ENCODE measurements at regions not wholly inside any gene's neighbourhood (a gene's known extent, or its start where the extent isn't known, plus 50 kb on each side); places are given as distances from the start of the nearest gene placed in this dataset.

DNA sequence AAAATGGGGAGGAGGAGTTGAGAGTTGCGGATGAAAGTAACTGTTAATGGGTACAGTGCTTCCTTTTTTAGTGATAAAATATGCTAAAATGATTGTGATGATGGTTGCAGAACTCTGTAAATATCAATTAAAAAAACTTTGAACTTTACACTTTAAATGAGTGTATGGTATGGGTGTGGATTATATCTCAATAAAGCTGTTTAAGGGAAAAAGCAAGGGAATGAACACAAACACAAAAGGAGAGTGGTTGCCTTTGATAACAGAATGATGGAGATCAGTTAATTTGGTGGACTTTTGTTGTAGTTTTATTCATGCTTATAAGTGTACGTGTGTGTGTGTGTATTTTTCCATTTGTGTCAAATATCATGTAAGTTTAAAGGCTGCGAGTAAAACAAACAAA is 186.1 kb downstream of the ZNF608 start:
- no peaks in the 10 kb centered on the region for H3K27me3 ChIP-seq (ENCODE audit: control insufficient read depth, insufficient read depth, low read length)
- no peak for DNase-seq (ENCODE audit: low read depth)
- no peaks in the 10 kb centered on the region for H3K36me3 ChIP-seq (ENCODE audit: control insufficient read depth, insufficient read depth, low read length)
- no peak overlapping the region for H3K4me3 ChIP-seq (ENCODE audit: low read depth, low read length)
- TF ChIP-seq, protein P1, sequence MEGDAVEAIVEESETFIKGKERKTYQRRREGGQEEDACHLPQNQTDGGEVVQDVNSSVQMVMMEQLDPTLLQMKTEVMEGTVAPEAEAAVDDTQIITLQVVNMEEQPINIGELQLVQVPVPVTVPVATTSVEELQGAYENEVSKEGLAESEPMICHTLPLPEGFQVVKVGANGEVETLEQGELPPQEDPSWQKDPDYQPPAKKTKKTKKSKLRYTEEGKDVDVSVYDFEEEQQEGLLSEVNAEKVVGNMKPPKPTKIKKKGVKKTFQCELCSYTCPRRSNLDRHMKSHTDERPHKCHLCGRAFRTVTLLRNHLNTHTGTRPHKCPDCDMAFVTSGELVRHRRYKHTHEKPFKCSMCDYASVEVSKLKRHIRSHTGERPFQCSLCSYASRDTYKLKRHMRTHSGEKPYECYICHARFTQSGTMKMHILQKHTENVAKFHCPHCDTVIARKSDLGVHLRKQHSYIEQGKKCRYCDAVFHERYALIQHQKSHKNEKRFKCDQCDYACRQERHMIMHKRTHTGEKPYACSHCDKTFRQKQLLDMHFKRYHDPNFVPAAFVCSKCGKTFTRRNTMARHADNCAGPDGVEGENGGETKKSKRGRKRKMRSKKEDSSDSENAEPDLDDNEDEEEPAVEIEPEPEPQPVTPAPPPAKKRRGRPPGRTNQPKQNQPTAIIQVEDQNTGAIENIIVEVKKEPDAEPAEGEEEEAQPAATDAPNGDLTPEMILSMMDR (IDR thresholded peaks at IDR 0.05; ENCODE audit: insufficient read depth, low read depth, low read length), result no peak
- CTCF ChIA-PET, result interaction anchor here (0.6 to 1.7 kb wide), 2 partner anchors 15 to 460 kb away, joined by 4 read pairs; no protein-coding TSS in a partner anchor
- POLR2A ChIA-PET, result no interaction called here

DNA sequence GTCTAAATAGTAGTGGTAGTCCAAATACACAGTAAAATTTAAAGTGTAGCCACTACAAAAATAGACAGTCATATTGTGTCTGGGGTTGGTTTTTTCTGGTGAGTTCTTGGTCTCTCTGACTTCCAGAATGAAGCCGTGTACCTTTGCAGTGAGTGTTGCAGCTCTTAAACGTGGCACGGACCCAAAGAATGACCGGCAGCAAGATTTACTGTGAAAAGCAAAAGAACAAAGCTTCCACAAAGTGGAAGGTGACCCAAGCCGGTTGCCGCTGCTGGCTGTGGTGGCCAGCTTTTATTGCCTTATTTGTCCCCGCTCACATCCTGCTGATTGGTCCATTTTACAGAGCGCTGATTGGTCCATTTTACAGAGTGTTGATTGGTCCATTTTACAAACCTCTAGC is 188.7 kb downstream of the ZNF608 start:
- POLR2A ChIA-PET, result no interaction called here

DNA sequence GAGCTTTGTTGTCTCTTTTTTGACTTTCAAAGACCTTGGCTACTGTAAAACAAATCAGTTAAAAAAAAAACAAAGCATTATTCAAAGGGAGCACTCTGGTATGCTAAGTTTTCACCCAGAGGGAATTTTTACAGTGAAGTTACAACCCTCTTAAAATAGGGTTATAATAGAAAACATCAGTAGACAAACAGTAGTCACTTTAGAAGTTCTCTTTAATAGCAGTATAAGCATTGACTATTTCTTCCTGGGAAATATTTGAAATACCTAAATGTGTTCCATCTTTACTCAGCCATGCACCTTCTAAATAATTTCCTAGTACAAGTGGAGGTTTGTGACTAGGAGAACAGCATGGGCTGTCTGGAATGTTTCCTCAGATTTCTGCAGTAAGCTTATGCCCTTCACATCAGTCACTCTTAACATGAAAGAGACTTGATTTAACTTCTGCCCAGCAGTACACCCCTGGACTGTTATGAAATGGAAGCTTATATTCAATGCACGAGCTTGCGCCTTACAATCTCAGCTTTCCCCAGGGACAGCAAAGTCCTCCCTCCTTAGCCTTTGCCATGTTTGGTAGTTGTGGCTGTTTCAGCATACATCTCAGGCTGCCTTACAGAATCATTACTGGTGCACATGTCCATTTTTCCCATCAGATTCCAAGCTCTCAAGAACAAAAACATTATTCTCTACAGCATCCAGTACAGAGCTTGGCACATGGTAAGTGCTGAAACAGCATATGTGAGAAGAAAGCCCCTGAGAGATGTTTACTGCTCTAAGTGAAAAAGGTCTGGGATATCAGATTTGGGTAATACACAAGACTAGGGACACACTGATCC is 191.5 kb downstream of the ZNF608 start:
- TF ChIP-seq, protein P1 (IDR thresholded peaks at IDR 0.05; ENCODE audit: insufficient read depth, low read depth, low read length), result no peak
- no peaks in the 10 kb centered on the region for H3K36me3 ChIP-seq (ENCODE audit: control insufficient read depth, insufficient read depth, low read length)
- H3K27me3 ChIP-seq (ENCODE audit: control insufficient read depth, insufficient read depth, low read length), result no peaks in the 10 kb centered on the region
- ChIA-PET CTCF (interaction anchor here (1.2 kb wide), 1 partner anchor 15 kb away, joined by 3 read pairs; no protein-coding TSS in a partner anchor), POLR2A (no interaction called here)
- no peak overlapping the region for H3K4me3 ChIP-seq (ENCODE audit: low read depth, low read length)
- no peak for DNase-seq (ENCODE audit: low read depth)

More for the DNA sequence above, 188.7 kb downstream of the ZNF608 start:
- DNase-seq (ENCODE audit: low read depth), result no peak
- no peak overlapping the region for H3K4me3 ChIP-seq (ENCODE audit: low read depth, low read length)
- H3K36me3 ChIP-seq (ENCODE audit: control insufficient read depth, insufficient read depth, low read length), result no peaks in the 10 kb centered on the region
- TF ChIP-seq, protein P1 (IDR thresholded peaks at IDR 0.05; ENCODE audit: insufficient read depth, low read depth, low read length), result no peak
- H3K27me3 ChIP-seq (ENCODE audit: control insufficient read depth, insufficient read depth, low read length), result no peaks in the 10 kb centered on the region
- CTCF ChIA-PET, result no interaction called here

DNA sequence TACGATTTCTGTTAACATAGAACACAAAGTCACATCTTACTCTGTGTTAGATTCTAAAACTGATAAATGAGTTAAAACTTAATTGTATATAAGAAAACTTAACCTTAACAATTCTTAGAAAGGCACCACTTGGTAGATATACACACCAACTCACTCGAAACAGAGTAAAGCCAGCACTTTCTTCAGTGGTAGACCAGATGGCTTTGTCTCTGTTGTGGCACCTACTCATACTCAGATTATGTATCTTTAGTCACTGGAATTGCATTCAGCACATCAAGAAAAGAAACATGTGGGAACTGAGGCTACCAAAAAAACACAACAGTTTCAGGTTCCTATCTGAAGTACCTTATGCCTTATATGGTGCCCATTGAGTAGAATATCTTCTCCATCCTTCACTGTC is 192.5 kb downstream of the ZNF608 start:
- no peaks in the 10 kb centered on the region for H3K36me3 ChIP-seq (ENCODE audit: control insufficient read depth, insufficient read depth, low read length)

DNA sequence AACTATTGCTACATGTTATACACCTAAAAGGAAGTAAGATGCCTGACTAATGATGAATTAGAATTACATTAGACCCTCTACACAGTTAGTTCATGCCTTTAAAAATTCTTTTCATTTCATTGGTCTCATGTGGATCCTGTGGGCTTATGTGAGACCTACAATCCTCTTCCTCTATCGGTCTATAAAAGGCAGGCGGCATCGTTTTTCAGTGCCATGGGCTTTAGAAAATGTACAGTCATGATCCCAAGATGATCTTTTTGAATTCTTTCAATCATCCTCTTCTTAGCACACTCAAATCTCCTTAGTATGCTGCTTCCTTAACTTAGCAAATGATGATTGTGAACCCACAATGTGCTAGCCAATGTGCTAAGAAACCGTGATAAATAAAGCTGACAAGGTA is 193.9 kb downstream of the ZNF608 start:
- H3K4me3 ChIP-seq (ENCODE audit: low read depth, low read length), result no peak overlapping the region
- TF ChIP-seq, protein P1 (IDR thresholded peaks at IDR 0.05; ENCODE audit: insufficient read depth, low read depth, low read length), result no peak
- ChIA-PET CTCF (no interaction called here), POLR2A (no interaction called here)
- H3K27me3 ChIP-seq (ENCODE audit: control insufficient read depth, insufficient read depth, low read length), result no peaks in the 10 kb centered on the region
- no peaks in the 10 kb centered on the region for H3K36me3 ChIP-seq (ENCODE audit: control insufficient read depth, insufficient read depth, low read length)
- no peak for DNase-seq (ENCODE audit: low read depth)

More for the DNA sequence above, 192.5 kb downstream of the ZNF608 start:
- ChIA-PET CTCF (interaction anchor here (1.2 kb wide), 1 partner anchor 16 kb away, joined by 3 read pairs; no protein-coding TSS in a partner anchor), POLR2A (no interaction called here)
- DNase-seq (ENCODE audit: low read depth), result no peak
- no peak overlapping the region for H3K4me3 ChIP-seq (ENCODE audit: low read depth, low read length)
- TF ChIP-seq, protein P1 (IDR thresholded peaks at IDR 0.05; ENCODE audit: insufficient read depth, low read depth, low read length), result no peak
- no peaks in the 10 kb centered on the region for H3K27me3 ChIP-seq (ENCODE audit: control insufficient read depth, insufficient read depth, low read length)
